ENCODE measurements at regions not wholly inside any gene's neighbourhood (a gene's known extent, or its start where the extent isn't known, plus 50 kb on each side); places are given as distances from the start of the nearest gene placed in this dataset.

DNA sequence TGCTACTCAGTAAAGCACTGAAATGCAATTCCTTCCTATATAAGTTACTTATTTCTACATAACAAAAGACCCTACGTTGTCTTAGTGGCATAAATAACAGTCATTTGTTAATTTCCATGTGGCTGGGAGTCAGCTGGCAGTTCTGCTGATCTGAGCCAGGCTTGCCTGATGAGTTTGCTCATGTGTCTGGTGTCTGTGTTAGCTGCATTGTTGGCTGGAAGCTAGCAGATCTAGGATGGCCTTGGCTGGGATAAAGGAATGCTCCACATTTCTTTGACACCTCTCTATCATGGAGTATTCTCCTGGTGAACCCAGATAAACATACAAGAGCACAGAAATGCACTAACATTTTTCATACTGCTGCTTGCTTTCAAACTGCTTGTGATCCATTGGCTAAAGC is 264.4 kb upstream of the MON1B start:
- Histone ChIP-seq H3K36me3 (no peaks in the 10 kb centered on the region), H3K9me3 (no peaks in the 10 kb centered on the region), H3K4me1 (no peaks in the 10 kb centered on the region), H3K9ac (ENCODE audit: low read depth in 2 of 2, low read length in 2 of 2) (no peak overlapping the region), H3K27ac (no peak overlapping the region), H3K27me3 (no peaks in the 10 kb centered on the region), H3K4me3 (no peak overlapping the region)
- TF ChIP-seq CTCF (IDR thresholded peaks at IDR 0.05), result no peak
- intact Hi-C loops (cut with DNase I), result no loop called here
- DNase-seq, result no peak

DNA sequence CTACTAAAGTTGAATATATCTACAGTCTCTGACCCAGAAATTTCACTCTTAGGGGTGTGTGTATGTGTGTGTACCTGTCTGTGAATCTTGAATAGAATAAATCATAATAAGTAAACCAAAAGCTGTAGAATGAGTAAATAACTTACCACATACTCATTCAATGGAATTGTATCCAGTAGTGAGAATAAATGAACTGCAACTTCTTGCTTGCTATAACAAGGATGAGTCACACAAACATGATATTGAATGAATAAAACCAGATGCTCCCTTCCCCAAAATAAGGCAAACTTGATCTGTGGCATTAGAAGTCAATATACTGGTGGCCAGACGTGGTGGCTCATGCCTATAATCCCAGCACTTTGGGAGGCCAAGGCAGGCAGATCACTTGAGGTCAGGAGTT is 259.8 kb upstream of the MON1B start:
- Histone ChIP-seq H3K27ac (no peak overlapping the region), H3K27me3 (no peaks in the 10 kb centered on the region), H3K36me3 (no peaks in the 10 kb centered on the region), H3K9ac (ENCODE audit: low read depth in 2 of 2, low read length in 2 of 2) (no peak overlapping the region), H3K4me1 (no peaks in the 10 kb centered on the region), H3K4me3 (no peak overlapping the region), H3K9me3 (no peaks in the 10 kb centered on the region)
- intact Hi-C loops (cut with DNase I), result no loop called here
- DNase-seq, result no peak
- no peak for TF ChIP-seq CTCF (IDR thresholded peaks at IDR 0.05)

GRCh38 chr16:76932541-76933211 is 258.3 kb upstream of the MON1B start:
- Histone ChIP-seq H3K36me3 (no peaks in the 10 kb centered on the region), H3K27me3 (no peaks in the 10 kb centered on the region), H3K4me3 (no peak overlapping the region), H3K9me3 (no peaks in the 10 kb centered on the region), H3K4me1 (no peaks in the 10 kb centered on the region), H3K9ac (ENCODE audit: low read depth in 2 of 2, low read length in 2 of 2) (no peak overlapping the region), H3K27ac (no peak overlapping the region)
- TF ChIP-seq CTCF (IDR thresholded peaks at IDR 0.05), result no peak
- DNase-seq, result no peak
- intact Hi-C loops (cut with DNase I), result no loop called here

GRCh38 chr16:76940251-76940650 is 250.7 kb upstream of the MON1B start:
- H3K27me3 ChIP-seq, result no peaks in the 10 kb centered on the region
- H3K36me3 ChIP-seq, result no peaks in the 10 kb centered on the region
- no peak overlapping the region for H3K4me3 ChIP-seq
- H3K9me3 ChIP-seq, result no peaks in the 10 kb centered on the region
- intact Hi-C loops (cut with DNase I), result no loop called here
- TF ChIP-seq CTCF (IDR thresholded peaks at IDR 0.05), result no peak
- H3K9ac ChIP-seq (ENCODE audit: low read depth in 2 of 2, low read length in 2 of 2), result no peak overlapping the region
- H3K4me1 ChIP-seq, result no peaks in the 10 kb centered on the region
- DNase-seq, result no peak
- H3K27ac ChIP-seq, result no peak overlapping the region

- H3K4me1 ChIP-seq, result no peaks in the 10 kb centered on the region
- H3K4me3 ChIP-seq, result no peak overlapping the region
- no peaks in the 10 kb centered on the region for H3K36me3 ChIP-seq
- TF ChIP-seq CTCF (IDR thresholded peaks at IDR 0.05), result no peak
- no peak overlapping the region for H3K27ac ChIP-seq
- DNase-seq, result no peak
- H3K27me3 ChIP-seq, result no peaks in the 10 kb centered on the region
- no peak overlapping the region for H3K9ac ChIP-seq (ENCODE audit: low read depth in 2 of 2, low read length in 2 of 2)
- intact Hi-C loops (cut with DNase I), result no loop called here
- H3K9me3 ChIP-seq, result no peaks in the 10 kb centered on the region
Measured at GRCh38 chr16:76941113-76941512, 249.9 kb upstream of the MON1B start.

Measured in colonic mucosa (tissue), 4 donors.